ENCODE measurements at regions not wholly inside any gene's neighbourhood (a gene's known extent, or its start where the extent isn't known, plus 50 kb on each side); places are given as distances from the start of the nearest gene placed in this dataset.

- H3K9me3 ChIP-seq (ENCODE audit: control insufficient read depth in 1 of 2, low read length in 2 of 2), result peaks cover 0 to 5% of the 10 kb centered on the region in 2 donors
- no peak overlapping the region for H3K4me3 ChIP-seq (ENCODE audit: low read depth in 1 of 2, low read length in 2 of 2)
- no peaks in the 10 kb centered on the region for H3K27me3 ChIP-seq (ENCODE audit: low read depth, low read length)
- H3K36me3 ChIP-seq (ENCODE audit: control insufficient read depth in 1 of 2, insufficient read depth in 2 of 2, low read length in 2 of 2), result no peaks in the 10 kb centered on the region
- H3K27ac ChIP-seq (ENCODE audit: low read length), result no peak overlapping the region
- H3K4me1 ChIP-seq (ENCODE audit: control insufficient read depth in 1 of 2, insufficient read depth in 2 of 2, low read length in 2 of 2), result no peaks in the 10 kb centered on the region
These were observed 169.8 kb upstream of the ID2 start for GRCh38 chr2:8511868-8512612.

- H3K9me3 ChIP-seq (ENCODE audit: control insufficient read depth in 1 of 2, low read length in 2 of 2), result peaks cover 0 to 5% of the 10 kb centered on the region in 2 donors
- no peaks in the 10 kb centered on the region for H3K27me3 ChIP-seq (ENCODE audit: low read depth, low read length)
- no peaks in the 10 kb centered on the region for H3K36me3 ChIP-seq (ENCODE audit: control insufficient read depth in 1 of 2, insufficient read depth in 2 of 2, low read length in 2 of 2)
- H3K27ac ChIP-seq (ENCODE audit: low read length), result no peak overlapping the region
- H3K4me3 ChIP-seq (ENCODE audit: low read depth in 1 of 2, low read length in 2 of 2), result no peak overlapping the region
- H3K4me1 ChIP-seq (ENCODE audit: control insufficient read depth in 1 of 2, insufficient read depth in 2 of 2, low read length in 2 of 2), result no peaks in the 10 kb centered on the region
These were observed 168.1 kb upstream of the ID2 start for GRCh38 chr2:8513601-8514273.

- Histone ChIP-seq H3K27me3 (ENCODE audit: low read depth, low read length) (no peaks in the 10 kb centered on the region), H3K9me3 (ENCODE audit: control insufficient read depth in 1 of 2, low read length in 2 of 2) (peaks cover 0 to 5% of the 10 kb centered on the region in 2 donors), H3K36me3 (ENCODE audit: control insufficient read depth in 1 of 2, insufficient read depth in 2 of 2, low read length in 2 of 2) (no peaks in the 10 kb centered on the region), H3K27ac (ENCODE audit: low read length) (no peak overlapping the region), H3K4me1 (ENCODE audit: control insufficient read depth in 1 of 2, insufficient read depth in 2 of 2, low read length in 2 of 2) (no peaks in the 10 kb centered on the region), H3K4me3 (ENCODE audit: low read depth in 1 of 2, low read length in 2 of 2) (no peak overlapping the region)
These were observed 167.6 kb upstream of the ID2 start for GRCh38 chr2:8514274-8514662.

- Histone ChIP-seq H3K36me3 (ENCODE audit: control insufficient read depth in 1 of 2, insufficient read depth in 2 of 2, low read length in 2 of 2) (no peaks in the 10 kb centered on the region), H3K4me1 (ENCODE audit: control insufficient read depth in 1 of 2, insufficient read depth in 2 of 2, low read length in 2 of 2) (no peaks in the 10 kb centered on the region), H3K27me3 (ENCODE audit: low read depth, low read length) (no peaks in the 10 kb centered on the region), H3K9me3 (ENCODE audit: control insufficient read depth in 1 of 2, low read length in 2 of 2) (peaks cover 0 to 5% of the 10 kb centered on the region in 2 donors), H3K27ac (ENCODE audit: low read length) (peak overlapping the region; percentile 1), H3K4me3 (ENCODE audit: low read depth in 1 of 2, low read length in 2 of 2) (no peak overlapping the region)
These were observed 166.8 kb upstream of the ID2 start for GRCh38 chr2:8514796-8515758.

GRCh38 chr2:8515864-8516533, 165.9 kb upstream of the ID2 start:
- H3K27ac ChIP-seq (ENCODE audit: low read length), result peak overlapping the region; percentile 35
- H3K4me3 ChIP-seq (ENCODE audit: low read depth in 1 of 2, low read length in 2 of 2), result no peak overlapping the region
- peaks cover 0 to 5% of the 10 kb centered on the region in 2 donors for H3K9me3 ChIP-seq (ENCODE audit: control insufficient read depth in 1 of 2, low read length in 2 of 2)
- no peaks in the 10 kb centered on the region for H3K36me3 ChIP-seq (ENCODE audit: control insufficient read depth in 1 of 2, insufficient read depth in 2 of 2, low read length in 2 of 2)
- H3K4me1 ChIP-seq (ENCODE audit: control insufficient read depth in 1 of 2, insufficient read depth in 2 of 2, low read length in 2 of 2), result no peaks in the 10 kb centered on the region
- H3K27me3 ChIP-seq (ENCODE audit: low read depth, low read length), result no peaks in the 10 kb centered on the region

- H3K4me3 ChIP-seq (ENCODE audit: low read depth in 1 of 2, low read length in 2 of 2), result no peak overlapping the region
- no peak overlapping the region for H3K27ac ChIP-seq (ENCODE audit: low read length)
- no peaks in the 10 kb centered on the region for H3K4me1 ChIP-seq (ENCODE audit: control insufficient read depth in 1 of 2, insufficient read depth in 2 of 2, low read length in 2 of 2)
- H3K36me3 ChIP-seq (ENCODE audit: control insufficient read depth in 1 of 2, insufficient read depth in 2 of 2, low read length in 2 of 2), result no peaks in the 10 kb centered on the region
- H3K9me3 ChIP-seq (ENCODE audit: control insufficient read depth in 1 of 2, low read length in 2 of 2), result peaks cover 0 to 5% of the 10 kb centered on the region in 2 donors
- H3K27me3 ChIP-seq (ENCODE audit: low read depth, low read length), result no peaks in the 10 kb centered on the region
These were observed 163.9 kb upstream of the ID2 start for GRCh38 chr2:8517850-8518498.

GRCh38 chr2:8518979-8519668, 162.7 kb upstream of the ID2 start:
- no peak overlapping the region for H3K27ac ChIP-seq (ENCODE audit: low read length)
- H3K4me1 ChIP-seq (ENCODE audit: control insufficient read depth in 1 of 2, insufficient read depth in 2 of 2, low read length in 2 of 2), result no peaks in the 10 kb centered on the region
- H3K36me3 ChIP-seq (ENCODE audit: control insufficient read depth in 1 of 2, insufficient read depth in 2 of 2, low read length in 2 of 2), result no peaks in the 10 kb centered on the region
- H3K4me3 ChIP-seq (ENCODE audit: low read depth in 1 of 2, low read length in 2 of 2), result no peak overlapping the region
- H3K27me3 ChIP-seq (ENCODE audit: low read depth, low read length), result no peaks in the 10 kb centered on the region
- peaks cover 0 to 3% of the 10 kb centered on the region in 2 donors for H3K9me3 ChIP-seq (ENCODE audit: control insufficient read depth in 1 of 2, low read length in 2 of 2)

- no peak overlapping the region for H3K27ac ChIP-seq (ENCODE audit: low read length)
- peaks cover under 1 to 6% of the 10 kb centered on the region in 2 donors for H3K4me1 ChIP-seq (ENCODE audit: control insufficient read depth in 1 of 2, insufficient read depth in 2 of 2, low read length in 2 of 2)
- no peaks in the 10 kb centered on the region for H3K27me3 ChIP-seq (ENCODE audit: low read depth, low read length)
- H3K36me3 ChIP-seq (ENCODE audit: control insufficient read depth in 1 of 2, insufficient read depth in 2 of 2, low read length in 2 of 2), result no peaks in the 10 kb centered on the region
- no peak overlapping the region for H3K4me3 ChIP-seq (ENCODE audit: low read depth in 1 of 2, low read length in 2 of 2)
- no peaks in the 10 kb centered on the region for H3K9me3 ChIP-seq (ENCODE audit: control insufficient read depth in 1 of 2, low read length in 2 of 2)
These were observed 161.0 kb upstream of the ID2 start for GRCh38 chr2:8520791-8521344.

- Histone ChIP-seq H3K9me3 (ENCODE audit: control insufficient read depth in 1 of 2, low read length in 2 of 2) (no peaks in the 10 kb centered on the region), H3K27ac (ENCODE audit: low read length) (no peak overlapping the region), H3K27me3 (ENCODE audit: low read depth, low read length) (no peaks in the 10 kb centered on the region), H3K4me1 (ENCODE audit: control insufficient read depth in 1 of 2, insufficient read depth in 2 of 2, low read length in 2 of 2) (peaks cover 8 to 12% of the 10 kb centered on the region in 2 donors), H3K36me3 (ENCODE audit: control insufficient read depth in 1 of 2, insufficient read depth in 2 of 2, low read length in 2 of 2) (no peaks in the 10 kb centered on the region), H3K4me3 (ENCODE audit: low read depth in 1 of 2, low read length in 2 of 2) (no peak overlapping the region)
These were observed 159.2 kb upstream of the ID2 start for GRCh38 chr2:8522687-8523086.

GRCh38 chr2:8524388-8524787, 157.5 kb upstream of the ID2 start:
- peaks cover 8 to 12% of the 10 kb centered on the region in 2 donors for H3K4me1 ChIP-seq (ENCODE audit: control insufficient read depth in 1 of 2, insufficient read depth in 2 of 2, low read length in 2 of 2)
- no peaks in the 10 kb centered on the region for H3K36me3 ChIP-seq (ENCODE audit: control insufficient read depth in 1 of 2, insufficient read depth in 2 of 2, low read length in 2 of 2)
- no peaks in the 10 kb centered on the region for H3K9me3 ChIP-seq (ENCODE audit: control insufficient read depth in 1 of 2, low read length in 2 of 2)
- no peak overlapping the region for H3K27ac ChIP-seq (ENCODE audit: low read length)
- no peak overlapping the region for H3K4me3 ChIP-seq (ENCODE audit: low read depth in 1 of 2, low read length in 2 of 2)
- H3K27me3 ChIP-seq (ENCODE audit: low read depth, low read length), result no peaks in the 10 kb centered on the region

Data from muscle layer of duodenum (tissue), 2 donors.